IPS-NIHi11 (cell line): ENCODE measurements at regions not wholly inside any gene's neighbourhood (a gene's known extent, or its start where the extent isn't known, plus 50 kb on each side); places are given as distances from the start of the nearest gene placed in this dataset.

ENCODE experiments used
- DNase-seq: peaks from one replicate; pipeline ENCODE4 v3.0.0; 2012; ENCODE audit warnings: mixed read lengths, low spot score

- DNase-seq = no peak
Observed at GRCh38 chr5:4197151-4197550, 601.5 kb downstream of the IRX1 start.

- peak; percentile 20 for DNase-seq
Observed at GRCh38 chr5:4198461-4198860, 602.8 kb downstream of the IRX1 start.

GRCh38 chr5:4199049-4199841 lies 603.6 kb downstream of the IRX1 start:
- DNase-seq = peak; percentile 23

GRCh38 chr5:4203146-4203545 lies 607.5 kb downstream of the IRX1 start:
- no peak for DNase-seq

- no peak for DNase-seq
Observed at GRCh38 chr5:4204276-4205141, 608.9 kb downstream of the IRX1 start.

- DNase-seq = no peak
Observed at GRCh38 chr5:4205398-4205797, 609.8 kb downstream of the IRX1 start.

GRCh38 chr5:4206127-4206526 lies 610.5 kb downstream of the IRX1 start:
- DNase-seq = no peak

- DNase-seq = no peak
Observed at GRCh38 chr5:4207486-4207885, 611.9 kb downstream of the IRX1 start.

- no peak for DNase-seq
Observed at GRCh38 chr5:4208537-4208936, 612.9 kb downstream of the IRX1 start.

- DNase-seq = no peak
Observed at GRCh38 chr5:4208996-4209395, 613.4 kb downstream of the IRX1 start.

- no peak for DNase-seq
Observed at GRCh38 chr5:4212071-4212739, 616.6 kb downstream of the IRX1 start.

GRCh38 chr5:4212981-4213819 lies 617.6 kb downstream of the IRX1 start:
- DNase-seq = peak; percentile 30

GRCh38 chr5:4215143-4215542 lies 619.5 kb downstream of the IRX1 start:
- DNase-seq = no peak

- DNase-seq = no peak
Observed at GRCh38 chr5:4216142-4216541, 620.5 kb downstream of the IRX1 start.

- no peak for DNase-seq
Observed at GRCh38 chr5:4220016-4220415, 624.4 kb downstream of the IRX1 start.

GRCh38 chr5:4221048-4221447 lies 625.4 kb downstream of the IRX1 start:
- no peak for DNase-seq

- no peak for DNase-seq
Observed at GRCh38 chr5:4222147-4222546, 626.5 kb downstream of the IRX1 start.

GRCh38 chr5:4222821-4223220 lies 627.2 kb downstream of the IRX1 start:
- no peak for DNase-seq

- DNase-seq = no peak
Observed at GRCh38 chr5:4225741-4226140, 630.1 kb downstream of the IRX1 start.

- DNase-seq = no peak
Observed at GRCh38 chr5:4226565-4226964, 630.9 kb downstream of the IRX1 start.

GRCh38 chr5:4228708-4229107 lies 633.1 kb downstream of the IRX1 start:
- DNase-seq = no peak
